ENCODE measurements at regions not wholly inside any gene's neighbourhood (a gene's known extent, or its start where the extent isn't known, plus 50 kb on each side); places are given as distances from the start of the nearest gene placed in this dataset.

GRCh38 chr5:20536341-20536740 is 548.3 kb upstream of the CDH18 start:
- no peak for DNase-seq (ENCODE audit: low spot score)

GRCh38 chr5:20528471-20528870 is 540.5 kb upstream of the CDH18 start:
- no peak overlapping the region for H3K27ac ChIP-seq
- no peak for TF ChIP-seq CTCF (conservative IDR thresholded peaks at IDR 0.05; ENCODE audit: low read depth)
- ChIA-PET POLR2A (ENCODE audit: low non-redundant PET) (no interaction called here), CTCF (no interaction called here)
- DNase-seq (ENCODE audit: low spot score): no peak

More at GRCh38 chr5:20536341-20536740, 548.3 kb upstream of the CDH18 start:
- POLR2A ChIA-PET (ENCODE audit: low non-redundant PET): no interaction called here
- H3K27ac ChIP-seq: no peak overlapping the region
- no peak for TF ChIP-seq CTCF (conservative IDR thresholded peaks at IDR 0.05; ENCODE audit: low read depth)
- CTCF ChIA-PET: interaction anchor here (0.6 kb wide), 1 partner anchor 17 kb away, joined by 4 read pairs; no protein-coding TSS in a partner anchor

GRCh38 chr5:20524991-20525529 is 537.1 kb upstream of the CDH18 start:
- DNase-seq (ENCODE audit: low spot score): no peak
- POLR2A ChIA-PET (ENCODE audit: low non-redundant PET): no interaction called here
- TF ChIP-seq CTCF (conservative IDR thresholded peaks at IDR 0.05; ENCODE audit: low read depth): no peak
- CTCF ChIA-PET: no interaction called here
- no peak overlapping the region for H3K27ac ChIP-seq

GRCh38 chr5:20522905-20523482 is 535.0 kb upstream of the CDH18 start:
- POLR2A ChIA-PET (ENCODE audit: low non-redundant PET): no interaction called here
- no peak overlapping the region for H3K27ac ChIP-seq
- TF ChIP-seq CTCF (conservative IDR thresholded peaks at IDR 0.05; ENCODE audit: low read depth): no peak
- CTCF ChIA-PET: interaction anchor here (0.5 kb wide), 1 partner anchor 470 kb away, joined by 5 read pairs; no protein-coding TSS in a partner anchor
- DNase-seq (ENCODE audit: low spot score): no peak

- TF ChIP-seq CTCF (conservative IDR thresholded peaks at IDR 0.05; ENCODE audit: low read depth): no peak
- ChIA-PET POLR2A (ENCODE audit: low non-redundant PET) (no interaction called here), CTCF (no interaction called here)
- no peak for DNase-seq (ENCODE audit: low spot score)
- H3K27ac ChIP-seq: no peak overlapping the region
Measured at GRCh38 chr5:20515606-20516005, 527.6 kb upstream of the CDH18 start.

GRCh38 chr5:20514145-20514544 is 526.1 kb upstream of the CDH18 start:
- no peak for TF ChIP-seq CTCF (conservative IDR thresholded peaks at IDR 0.05; ENCODE audit: low read depth)
- POLR2A ChIA-PET (ENCODE audit: low non-redundant PET): no interaction called here
- no peak for DNase-seq (ENCODE audit: low spot score)
- CTCF ChIA-PET: interaction anchor here (0.7 kb wide), 1 partner anchor 17 kb away, joined by 5 read pairs; no protein-coding TSS in a partner anchor
- no peak overlapping the region for H3K27ac ChIP-seq
